ENCODE measurements at regions not wholly inside any gene's neighbourhood (a gene's known extent, or its start where the extent isn't known, plus 50 kb on each side); places are given as distances from the start of the nearest gene placed in this dataset.

- Mint-ChIP-seq H3K4me3 (no peak overlapping the region), H3K4me1 (no peaks in the 10 kb centered on the region), H3K27ac (no peak overlapping the region), H3K27me3 (peaks cover 14% of the 10 kb centered on the region), H3K9me3 (ENCODE audit: insufficient read depth) (no peaks in the 10 kb centered on the region)
- Histone ChIP-seq H3K36me3 (replicated peaks in 1 of 2; ENCODE audit: control extremely low read depth in 1 of 2, control insufficient read depth in 1 of 2, extremely low read depth in 1 of 2, insufficient read depth in 2 of 2, low read length in 1 of 2) (no peaks in the 10 kb centered on the region), H3K27ac (ENCODE audit: low read length in 2 of 2) (no peak overlapping the region), H3K27me3 (replicated peaks in 1 of 4; ENCODE audit: control extremely low read depth in 1 of 4, control insufficient read depth in 3 of 4, insufficient read depth in 4 of 4, low read length in 3 of 4) (peaks cover 0 to 7% (median 0%) of the 10 kb centered on the region in 4 experiments), H3K4me2 (replicated peaks; ENCODE audit: low read depth, low read length, poor library complexity, severe bottlenecking) (no peak overlapping the region), H3K4me1 (ENCODE audit: control insufficient read depth in 2 of 2, insufficient read depth in 2 of 2, low read length in 2 of 2) (no peaks in the 10 kb centered on the region), H4K20me1 (ENCODE audit: control insufficient read depth, insufficient read depth, low read length, poor library complexity, severe bottlenecking) (no peaks in the 10 kb centered on the region), H3K9ac (ENCODE audit: low read length) (no peak overlapping the region), H2AFZ (ENCODE audit: insufficient read depth, low read depth, low read length, poor library complexity, severe bottlenecking) (no peak overlapping the region), H3K9me3 (ENCODE audit: control extremely low read depth in 1 of 3, control insufficient read depth in 2 of 3, insufficient read depth in 1 of 3, low read length in 2 of 3) (no peaks in the 10 kb centered on the region), H3K79me2 (ENCODE audit: control insufficient read depth, insufficient read depth, low read length) (no peaks in the 10 kb centered on the region), H3K4me3 (ENCODE audit: control extremely low read depth in 1 of 5, extremely low read depth in 1 of 5, insufficient read depth in 1 of 5, low read depth in 2 of 5, low read length in 4 of 5) (no peak overlapping the region)
- TF ChIP-seq EZH2 (IDR thresholded peaks at IDR 0.05; ENCODE audit: borderline replicate concordance, insufficient read depth, low read depth, low read length, poor library complexity, severe bottlenecking), result no peak
- TF ChIP-seq CTCF (IDR thresholded peaks at IDR 0.05), result no peak
- ChIA-PET CTCF (interaction anchor here (0.7 kb wide), 1 partner anchor 59 kb away, joined by 3 read pairs; no protein-coding TSS in a partner anchor), POLR2A (no interaction called here)
- intact Hi-C loops (cut with micrococcal nuclease), result no loop called here
- DNase-seq, result no peak
- no CpG with 5 or more reads among the region's 3 CpGs for WGBS (ENCODE audit: insufficient coverage)
- ATAC-seq (ENCODE audit: low read depth), result no peak
Observed at GRCh38 chr16:80121522-80121909, 419.3 kb upstream of the DYNLRB2 start.

- H3K4me1 Mint-ChIP-seq, result no peaks in the 10 kb centered on the region
- H3K4me2 ChIP-seq (replicated peaks; ENCODE audit: low read depth, low read length, poor library complexity, severe bottlenecking), result no peak overlapping the region
- H3K9me3 Mint-ChIP-seq (ENCODE audit: insufficient read depth), result no peaks in the 10 kb centered on the region
- ATAC-seq (ENCODE audit: low read depth) (no peak), DNase-seq (no peak)
- no peaks in the 10 kb centered on the region for H4K20me1 ChIP-seq (ENCODE audit: control insufficient read depth, insufficient read depth, low read length, poor library complexity, severe bottlenecking)
- no peak overlapping the region for H3K27ac Mint-ChIP-seq
- no peaks in the 10 kb centered on the region for H3K4me1 ChIP-seq (ENCODE audit: control insufficient read depth in 2 of 2, insufficient read depth in 2 of 2, low read length in 2 of 2)
- WGBS (ENCODE audit: insufficient coverage), result 79% methylated on average over 3 of the region's 3 CpGs
- TF ChIP-seq CTCF (IDR thresholded peaks at IDR 0.05), result no peak
- no peak for TF ChIP-seq EZH2 (IDR thresholded peaks at IDR 0.05; ENCODE audit: borderline replicate concordance, insufficient read depth, low read depth, low read length, poor library complexity, severe bottlenecking)
- H3K36me3 ChIP-seq (replicated peaks in 1 of 2; ENCODE audit: control extremely low read depth in 1 of 2, control insufficient read depth in 1 of 2, extremely low read depth in 1 of 2, insufficient read depth in 2 of 2, low read length in 1 of 2), result no peaks in the 10 kb centered on the region
- H3K79me2 ChIP-seq (ENCODE audit: control insufficient read depth, insufficient read depth, low read length), result no peaks in the 10 kb centered on the region
- H3K27ac ChIP-seq (ENCODE audit: low read length in 2 of 2), result no peak overlapping the region
- no peak overlapping the region for H3K4me3 ChIP-seq (ENCODE audit: control extremely low read depth in 1 of 5, extremely low read depth in 1 of 5, insufficient read depth in 1 of 5, low read depth in 2 of 5, low read length in 4 of 5)
- H2AFZ ChIP-seq (ENCODE audit: insufficient read depth, low read depth, low read length, poor library complexity, severe bottlenecking), result no peak overlapping the region
- peaks cover 0 to 7% (median 0%) of the 10 kb centered on the region in 4 experiments for H3K27me3 ChIP-seq (replicated peaks in 1 of 4; ENCODE audit: control extremely low read depth in 1 of 4, control insufficient read depth in 3 of 4, insufficient read depth in 4 of 4, low read length in 3 of 4)
- ChIA-PET CTCF (no interaction called here), POLR2A (no interaction called here)
- H3K4me3 Mint-ChIP-seq, result no peak overlapping the region
- no peak overlapping the region for H3K9ac ChIP-seq (ENCODE audit: low read length)
- H3K9me3 ChIP-seq (ENCODE audit: control extremely low read depth in 1 of 3, control insufficient read depth in 2 of 3, insufficient read depth in 1 of 3, low read length in 2 of 3), result no peaks in the 10 kb centered on the region
- H3K27me3 Mint-ChIP-seq, result peaks cover 14% of the 10 kb centered on the region
- intact Hi-C loops (cut with micrococcal nuclease), result no loop called here
Observed at GRCh38 chr16:80120899-80121521, 419.8 kb upstream of the DYNLRB2 start.
